GM18870 (cell line): ENCODE measurements at regions not wholly inside any gene's neighbourhood (a gene's known extent, or its start where the extent isn't known, plus 50 kb on each side); places are given as distances from the start of the nearest gene placed in this dataset.

Experiments used
- ATAC-seq: cut with Tn5 transposase; IDR thresholded peaks from one replicate; pipeline ENCODE4 v1.9.1; 2021; ENCODE audit warnings: moderate library complexity; ENCODE audit not compliant: unreplicated experiment

- ATAC-seq, result no peak
Observed at GRCh38 chr18:39801848-39802247, 2153.2 kb upstream of the PIK3C3 start.

GRCh38 chr18:39801010-39801409, 2154.0 kb upstream of the PIK3C3 start:
- no peak for ATAC-seq

- ATAC-seq, result no peak
Observed at GRCh38 chr18:39799006-39799405, 2156.0 kb upstream of the PIK3C3 start.

- ATAC-seq, result no peak
Observed at GRCh38 chr18:39796393-39796792, 2158.6 kb upstream of the PIK3C3 start.

GRCh38 chr18:39795350-39795749, 2159.7 kb upstream of the PIK3C3 start:
- no peak for ATAC-seq

GRCh38 chr18:39793609-39794008, 2161.4 kb upstream of the PIK3C3 start:
- ATAC-seq, result no peak

GRCh38 chr18:39788383-39788782, 2166.7 kb upstream of the PIK3C3 start:
- no peak for ATAC-seq

GRCh38 chr18:39786477-39786876, 2168.6 kb upstream of the PIK3C3 start:
- ATAC-seq, result no peak

GRCh38 chr18:39784541-39784940, 2170.5 kb upstream of the PIK3C3 start:
- no peak for ATAC-seq

- no peak for ATAC-seq
Observed at GRCh38 chr18:39781565-39781964, 2173.5 kb upstream of the PIK3C3 start.

- no peak for ATAC-seq
Observed at GRCh38 chr18:39780774-39781173, 2174.3 kb upstream of the PIK3C3 start.

GRCh38 chr18:39779926-39780325, 2175.1 kb upstream of the PIK3C3 start:
- ATAC-seq, result no peak

GRCh38 chr18:39776766-39777165, 2178.3 kb upstream of the PIK3C3 start:
- ATAC-seq, result no peak

GRCh38 chr18:39774957-39775598, 2180.0 kb upstream of the PIK3C3 start:
- ATAC-seq, result no peak

GRCh38 chr18:39773646-39774045, 2181.4 kb upstream of the PIK3C3 start:
- no peak for ATAC-seq

- no peak for ATAC-seq
Observed at GRCh38 chr18:39772155-39772919, 2182.7 kb upstream of the PIK3C3 start.

GRCh38 chr18:39770399-39770798, 2184.6 kb upstream of the PIK3C3 start:
- ATAC-seq, result no peak

GRCh38 chr18:39764873-39765272, 2190.2 kb upstream of the PIK3C3 start:
- no peak for ATAC-seq

- no peak for ATAC-seq
Observed at GRCh38 chr18:39761273-39761672, 2193.8 kb upstream of the PIK3C3 start.

GRCh38 chr18:39759926-39760325, 2194.3 kb upstream of the CELF4 start:
- no peak for ATAC-seq

GRCh38 chr18:39753178-39753577, 2187.6 kb upstream of the CELF4 start:
- no peak for ATAC-seq

GRCh38 chr18:39752351-39752750, 2186.8 kb upstream of the CELF4 start:
- ATAC-seq, result no peak

- ATAC-seq, result no peak
Observed at GRCh38 chr18:39751921-39752320, 2186.3 kb upstream of the CELF4 start.
